Urinary bladder (tissue), 3 donors: ENCODE measurements at regions not wholly inside any gene's neighbourhood (a gene's known extent, or its start where the extent isn't known, plus 50 kb on each side); places are given as distances from the start of the nearest gene placed in this dataset.

Experiments
- DNase-seq: peaks from one replicate; pipeline ENCODE4 v3.0.0-alpha.2; 2015; ENCODE audit errors: extremely low spot score
- H3K27ac ChIP-seq: one replicate; pipeline ENCODE4 v1.5.1; 2013; ENCODE audit warnings: low read depth, mild to moderate bottlenecking, moderate library complexity
- H3K36me3 ChIP-seq: one replicate; pipeline ENCODE4 v1.6.1; 2013; ENCODE audit warnings: mild to moderate bottlenecking, moderate library complexity; ENCODE audit not compliant: insufficient read depth
- H3K4me1 ChIP-seq: one replicate; pipeline ENCODE4 v1.6.1; 2013; ENCODE audit warnings: mild to moderate bottlenecking, moderate library complexity; ENCODE audit not compliant: insufficient read depth
- H3K4me3 ChIP-seq: one replicate; pipeline ENCODE4 v1.5.1; 2013; ENCODE audit warnings: low read depth, low read length
- WGBS: extraction: QIAGEN DNeasy Blood & Tissue Kit; methylation state at CpG from one replicate; pipeline ENCODE4 v1.1.7; 2013; 5-methylcytosine and 5-hydroxymethylcytosine counted together
- donor health status: healthy with polysubstance abuse.
- donor health status: healthy.

DNA sequence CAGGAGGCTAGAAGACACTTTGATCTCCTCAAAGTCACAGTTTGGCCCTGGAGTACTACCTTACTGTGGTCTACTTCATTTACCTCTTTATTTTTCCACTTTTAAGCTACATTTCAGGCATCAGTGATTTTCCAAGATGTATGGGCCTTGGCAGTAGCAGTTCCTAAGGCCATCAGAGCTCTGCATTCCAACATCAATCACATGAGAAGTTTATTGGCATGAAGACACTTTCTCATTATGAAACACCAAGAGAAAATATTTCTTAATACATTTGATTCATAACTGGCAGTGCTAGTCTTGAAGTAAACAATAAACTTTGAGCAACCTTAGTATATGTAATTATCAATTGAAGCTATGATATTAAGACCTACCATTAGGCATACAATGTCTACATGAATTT is 178.1 kb downstream of the IL15 start:
- no peak overlapping the region for H3K4me3 ChIP-seq
- no peaks in the 10 kb centered on the region for H3K36me3 ChIP-seq
- DNase-seq: no peak
- no peak overlapping the region for H3K27ac ChIP-seq
- no peaks in the 10 kb centered on the region for H3K4me1 ChIP-seq

DNA sequence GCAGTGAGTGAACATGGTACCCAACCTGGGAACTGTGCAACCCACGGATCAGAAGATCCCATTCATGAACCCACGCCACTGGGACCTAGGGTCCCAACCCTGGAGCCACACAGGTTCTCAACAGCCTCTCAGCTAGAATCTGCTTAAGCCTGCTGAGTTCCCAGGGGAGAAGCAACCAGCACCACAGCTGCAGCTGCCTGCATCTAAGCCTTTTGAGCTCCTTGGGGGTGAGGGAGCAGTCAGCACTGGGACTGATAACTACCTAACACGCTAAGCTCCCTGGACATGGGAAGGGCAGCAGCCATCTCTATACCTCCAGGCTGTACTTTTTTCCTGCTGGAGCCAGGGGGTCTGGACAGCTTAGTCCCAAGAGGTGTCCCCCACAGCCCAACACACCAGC is 179.3 kb downstream of the IL15 start:
- Histone ChIP-seq H3K27ac (no peak overlapping the region), H3K4me1 (no peaks in the 10 kb centered on the region), H3K36me3 (no peaks in the 10 kb centered on the region), H3K4me3 (no peak overlapping the region)
- DNase-seq: no peak
- WGBS: 87% methylated on average over 3 of the region's 3 CpGs

DNA sequence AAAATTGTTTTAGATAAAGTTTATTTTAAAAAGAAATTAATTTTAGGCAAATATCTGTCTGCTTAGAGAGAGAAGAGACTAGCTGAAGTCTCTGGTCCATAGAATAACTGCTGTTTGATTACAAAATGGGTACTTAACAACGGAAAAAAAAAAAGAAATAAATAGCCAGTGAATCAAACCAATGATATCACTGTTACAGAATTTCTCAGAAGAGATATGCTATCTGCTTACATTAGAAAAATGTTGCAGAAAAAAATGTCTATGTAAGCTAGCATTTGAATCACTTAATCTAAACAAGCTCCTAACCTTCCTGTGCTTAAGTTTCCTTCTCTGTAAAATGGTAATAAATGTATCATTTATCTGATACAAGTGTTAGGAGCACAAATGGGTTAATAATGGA is 189.9 kb downstream of the IL15 start:
- WGBS: 46% methylated on average over 1 of the region's 1 CpG
- Histone ChIP-seq H3K4me3 (no peak overlapping the region), H3K4me1 (no peaks in the 10 kb centered on the region), H3K36me3 (no peaks in the 10 kb centered on the region), H3K27ac (no peak overlapping the region)
- DNase-seq: no peak

DNA sequence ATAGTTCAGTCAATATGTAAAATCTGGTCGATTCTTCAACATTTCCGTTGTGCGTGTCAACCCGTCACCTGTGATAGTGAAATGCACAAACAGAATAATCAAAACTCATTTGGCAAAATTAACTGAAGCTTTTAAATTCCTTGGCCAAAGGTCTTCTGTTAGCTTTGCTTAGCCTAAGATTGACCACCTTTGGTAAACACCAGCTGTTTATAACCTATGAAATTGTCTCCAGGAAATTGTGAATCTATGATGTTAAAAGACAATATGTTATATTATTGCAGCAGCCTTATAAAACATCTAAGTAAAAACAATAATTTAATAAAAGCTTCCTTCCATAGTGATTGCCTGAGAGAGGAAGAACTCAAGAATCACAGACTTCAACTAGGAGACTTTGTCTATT is 196.8 kb downstream of the IL15 start:
- 95% methylated on average over 4 of the region's 4 CpGs for WGBS
- Histone ChIP-seq H3K4me3 (no peak overlapping the region), H3K4me1 (no peaks in the 10 kb centered on the region), H3K36me3 (no peaks in the 10 kb centered on the region), H3K27ac (no peak overlapping the region)
- no peak for DNase-seq

DNA sequence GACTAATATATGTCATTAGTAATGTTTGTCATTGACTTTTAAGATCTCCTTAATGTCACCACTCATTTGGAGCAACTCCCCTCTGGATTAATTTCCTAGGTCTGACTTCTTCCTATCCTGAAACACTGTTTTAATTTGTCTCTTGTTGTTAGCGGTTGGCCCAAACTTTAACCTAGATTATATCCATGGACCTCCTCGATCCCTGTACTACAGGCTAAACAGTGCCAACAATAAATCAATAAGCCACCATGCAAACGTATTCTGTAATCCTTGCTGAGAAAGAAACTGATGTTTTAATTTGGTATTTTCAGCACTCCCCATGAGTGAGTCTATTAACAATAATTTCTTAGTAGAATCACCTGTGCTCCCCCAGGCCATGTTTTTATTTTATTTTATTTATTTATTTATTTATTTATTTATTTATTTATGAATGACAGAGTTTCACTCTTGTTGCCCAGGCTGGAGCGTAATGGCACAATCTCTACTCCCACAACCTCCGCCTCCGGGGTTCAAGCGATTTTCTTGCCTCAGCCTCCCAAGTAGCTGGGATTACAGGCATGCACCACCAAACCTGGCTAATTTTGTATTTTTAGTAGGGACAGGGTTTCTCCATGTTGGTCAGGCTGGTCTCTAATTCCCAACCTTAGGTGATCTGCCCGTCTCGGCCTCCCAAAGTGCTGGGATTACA is 204.1 kb downstream of the IL15 start:
- no peak for DNase-seq
- H3K4me3 ChIP-seq: no peak overlapping the region
- no peaks in the 10 kb centered on the region for H3K4me1 ChIP-seq
- H3K36me3 ChIP-seq: no peaks in the 10 kb centered on the region
- 92% methylated on average over 9 of the region's 9 CpGs for WGBS
- no peak overlapping the region for H3K27ac ChIP-seq

DNA sequence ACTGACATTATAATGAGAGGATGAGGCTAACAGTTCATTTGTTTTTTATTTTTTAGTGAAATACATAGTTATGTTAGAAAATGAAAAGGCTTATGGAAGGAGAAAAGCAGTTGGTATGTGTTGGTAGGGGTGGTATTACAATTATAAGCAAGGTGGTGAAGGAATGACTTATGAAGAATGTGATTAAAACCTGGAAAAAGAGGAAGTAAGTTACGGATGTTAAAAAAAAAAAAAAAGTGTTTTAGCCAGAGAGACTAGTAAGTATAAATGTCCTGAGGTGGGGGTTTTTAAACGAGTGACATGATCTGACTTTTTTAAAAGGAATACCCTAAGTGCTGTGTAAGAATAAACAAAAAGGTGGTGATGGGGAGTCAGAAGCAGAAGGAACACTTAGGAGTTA is 206.8 kb downstream of the IL15 start:
- Histone ChIP-seq H3K4me1 (no peaks in the 10 kb centered on the region), H3K27ac (no peak overlapping the region), H3K4me3 (no peak overlapping the region), H3K36me3 (no peaks in the 10 kb centered on the region)
- 61% methylated on average over 2 of the region's 2 CpGs for WGBS
- DNase-seq: no peak

DNA sequence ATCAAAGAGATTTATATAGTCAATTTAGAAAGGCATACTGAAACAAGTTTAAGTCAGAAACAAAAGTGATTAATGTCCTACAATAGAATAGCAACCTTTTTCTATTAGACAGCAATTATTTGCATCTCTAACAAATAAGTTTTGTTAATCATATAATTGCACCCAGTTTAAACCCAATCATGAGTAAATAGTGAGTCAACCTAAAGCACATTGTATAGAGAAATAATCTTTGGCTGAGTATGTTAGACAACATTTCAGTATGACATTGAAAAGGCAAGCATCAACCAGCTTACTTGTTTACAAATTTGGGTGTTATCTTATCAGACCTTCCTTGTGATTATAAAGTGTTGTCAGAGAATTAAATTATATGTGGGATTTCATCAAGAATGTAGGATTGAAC is 209.5 kb downstream of the IL15 start:
- H3K4me1 ChIP-seq: no peaks in the 10 kb centered on the region

DNA sequence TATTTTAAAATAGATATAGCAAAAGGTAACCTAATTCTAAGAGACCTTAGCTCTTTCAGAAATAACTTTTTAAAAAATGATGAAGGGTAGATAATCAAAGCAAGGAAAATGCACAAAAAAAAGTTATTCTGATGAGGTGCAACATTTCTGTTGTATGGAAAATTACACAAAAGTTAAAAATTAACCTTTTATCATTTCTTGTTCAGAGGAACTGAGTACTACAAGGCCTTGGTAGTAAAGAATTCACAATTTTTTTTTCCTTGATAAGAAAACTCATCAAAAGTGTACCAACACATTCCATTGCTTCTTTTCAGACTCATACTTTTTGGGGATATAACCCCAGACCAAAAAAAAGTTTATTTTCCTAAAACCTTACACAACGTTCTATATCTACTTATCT is 213.0 kb downstream of the IL15 start:
- Histone ChIP-seq H3K36me3 (no peaks in the 10 kb centered on the region), H3K4me3 (no peak overlapping the region), H3K27ac (no peak overlapping the region), H3K4me1 (no peaks in the 10 kb centered on the region)
- no peak for DNase-seq
- 57% methylated on average over 1 of the region's 1 CpG for WGBS

More for the DNA sequence above, 209.5 kb downstream of the IL15 start:
- Histone ChIP-seq H3K36me3 (no peaks in the 10 kb centered on the region), H3K4me3 (no peak overlapping the region), H3K27ac (no peak overlapping the region)
- no peak for DNase-seq

DNA sequence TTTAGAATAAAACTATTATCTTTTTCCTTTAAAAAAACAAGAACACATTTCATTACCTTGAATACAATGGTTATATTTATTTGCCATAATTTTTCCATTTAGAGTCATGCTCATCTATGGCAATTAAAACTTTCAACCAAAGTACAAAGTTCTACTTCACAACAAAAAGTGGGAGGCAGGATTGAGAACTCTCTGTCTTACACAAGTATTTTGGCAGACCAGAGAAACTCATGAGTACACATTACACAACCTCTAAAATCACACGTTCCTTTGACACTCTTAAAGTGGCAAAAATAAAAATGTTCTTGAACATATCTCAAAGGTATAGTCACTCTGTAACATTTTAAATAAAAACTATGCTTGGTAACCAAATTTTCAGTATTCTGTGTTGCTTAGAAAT is 213.4 kb downstream of the IL15 start:
- Histone ChIP-seq H3K36me3 (no peaks in the 10 kb centered on the region), H3K4me1 (no peaks in the 10 kb centered on the region), H3K4me3 (no peak overlapping the region), H3K27ac (no peak overlapping the region)
- DNase-seq: no peak
- WGBS: 70% methylated on average over 1 of the region's 1 CpG

DNA sequence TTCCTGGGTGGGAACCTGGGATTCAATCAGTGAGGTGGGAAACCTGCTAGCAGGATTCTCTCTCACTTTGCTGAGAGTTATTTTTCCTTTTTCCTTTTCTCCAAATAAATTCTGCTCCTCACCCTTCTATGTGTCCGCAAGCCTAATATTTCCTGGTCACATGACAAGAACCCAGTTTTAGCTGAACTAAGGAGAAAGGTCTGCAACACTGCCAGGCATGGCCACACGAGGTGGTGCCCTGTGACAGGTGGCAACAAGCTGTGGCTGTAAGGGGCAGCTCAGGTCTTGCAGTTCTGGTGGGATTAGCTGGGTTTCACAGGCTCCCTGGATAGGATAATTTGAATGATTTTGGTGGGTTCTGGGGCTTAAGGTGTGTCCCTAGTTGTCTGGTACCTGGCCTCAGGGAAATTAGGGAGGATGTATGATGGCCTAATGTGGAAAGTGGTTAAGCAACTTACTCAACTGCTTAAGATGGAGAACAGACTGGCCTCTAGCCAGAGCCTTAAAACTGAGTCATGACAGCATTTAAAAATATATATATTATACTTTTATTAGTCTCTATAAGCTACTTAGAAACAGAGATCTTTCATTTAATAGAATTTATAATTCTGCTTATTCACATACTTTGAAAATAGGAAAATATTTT is 215.0 kb downstream of the IL15 start:
- H3K4me1 ChIP-seq: no peaks in the 10 kb centered on the region
- no peak for DNase-seq
- H3K36me3 ChIP-seq: no peaks in the 10 kb centered on the region
- 76% methylated on average over 2 of the region's 2 CpGs for WGBS
- no peak overlapping the region for H3K27ac ChIP-seq
- H3K4me3 ChIP-seq: no peak overlapping the region

DNA sequence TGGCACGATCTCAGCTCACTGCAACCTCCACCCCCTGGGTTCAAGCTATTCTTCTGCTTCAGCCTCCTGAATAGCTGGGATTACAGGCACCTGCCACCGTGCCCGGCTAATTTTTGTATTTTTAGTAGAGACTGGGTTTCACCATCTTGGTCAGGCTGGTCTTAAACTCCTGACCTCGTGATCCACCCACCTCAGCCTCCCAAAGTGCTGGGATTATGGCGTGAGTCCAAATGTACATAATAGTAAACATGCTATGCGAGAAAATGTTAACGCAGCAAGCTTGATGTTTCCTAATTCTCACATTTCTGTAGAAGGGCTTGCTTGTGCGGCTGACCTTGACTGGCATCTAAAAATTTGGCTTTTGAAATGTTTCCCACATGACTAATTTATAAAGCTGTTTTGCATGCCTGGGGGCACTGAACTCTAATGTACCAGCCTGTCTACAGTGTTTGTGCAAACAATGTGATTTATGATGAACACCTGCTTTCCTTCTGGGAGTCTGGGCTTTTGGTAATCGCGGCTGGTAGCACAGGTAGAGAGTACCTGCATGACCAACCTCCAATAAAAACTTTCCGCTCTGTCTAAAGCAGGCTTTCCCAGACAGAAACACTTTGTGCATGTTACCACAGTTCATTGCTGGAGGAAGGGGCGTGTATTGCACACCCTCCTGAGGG is 216.8 kb downstream of the IL15 start:
- WGBS: 84% methylated on average over 12 of the region's 12 CpGs
- H3K4me1 ChIP-seq: no peaks in the 10 kb centered on the region
- peak; percentile 7 for DNase-seq
- no peak overlapping the region for H3K4me3 ChIP-seq
- no peaks in the 10 kb centered on the region for H3K36me3 ChIP-seq
- no peak overlapping the region for H3K27ac ChIP-seq

DNA sequence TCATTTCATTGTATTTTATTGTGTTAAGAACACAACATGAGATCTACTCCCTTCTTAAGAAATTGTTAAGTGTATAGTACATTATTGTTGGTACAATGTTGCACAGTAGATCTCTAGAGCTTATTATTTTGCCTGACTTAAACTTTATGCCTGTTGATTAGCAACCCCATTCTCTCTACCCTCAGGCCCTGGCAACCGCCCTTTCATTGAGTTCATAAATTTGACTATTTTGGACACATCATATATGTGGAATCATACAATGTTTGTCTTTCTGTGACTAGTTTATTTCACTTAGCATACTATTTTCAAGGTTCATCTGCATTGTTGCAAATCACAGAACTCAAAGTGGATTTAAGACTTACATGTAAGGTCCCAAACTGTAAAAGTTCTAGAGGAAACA is 222.1 kb downstream of the IL15 start:
- DNase-seq: no peak
- H3K4me1 ChIP-seq: no peaks in the 10 kb centered on the region
- H3K27ac ChIP-seq: no peak overlapping the region
- no peaks in the 10 kb centered on the region for H3K36me3 ChIP-seq
- no peak overlapping the region for H3K4me3 ChIP-seq
- WGBS: 96% methylated on average over 1 of the region's 1 CpG

DNA sequence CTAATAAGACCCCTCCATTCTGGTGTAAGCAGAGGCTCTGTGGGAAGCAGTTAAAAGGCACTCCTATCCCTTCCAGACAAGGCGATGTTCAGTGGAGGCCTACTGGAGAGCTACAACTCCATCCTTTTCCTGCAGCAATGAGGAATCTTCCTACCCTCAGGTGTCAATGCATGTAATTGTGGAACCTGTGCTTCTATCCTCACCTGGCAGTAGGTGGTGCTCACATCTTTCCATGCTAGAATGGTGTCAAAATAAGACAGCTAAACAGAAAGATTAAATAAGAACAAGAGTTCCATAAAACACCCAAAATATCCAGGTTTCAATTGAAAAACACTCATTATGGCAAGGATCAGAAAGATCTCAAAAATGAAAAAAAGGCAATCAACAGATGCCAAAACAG is 224.6 kb downstream of the IL15 start:
- H3K36me3 ChIP-seq: no peaks in the 10 kb centered on the region
- 98% methylated on average over 1 of the region's 1 CpG for WGBS
- no peak overlapping the region for H3K4me3 ChIP-seq
- no peak for DNase-seq
- H3K4me1 ChIP-seq: no peaks in the 10 kb centered on the region
- no peak overlapping the region for H3K27ac ChIP-seq

DNA sequence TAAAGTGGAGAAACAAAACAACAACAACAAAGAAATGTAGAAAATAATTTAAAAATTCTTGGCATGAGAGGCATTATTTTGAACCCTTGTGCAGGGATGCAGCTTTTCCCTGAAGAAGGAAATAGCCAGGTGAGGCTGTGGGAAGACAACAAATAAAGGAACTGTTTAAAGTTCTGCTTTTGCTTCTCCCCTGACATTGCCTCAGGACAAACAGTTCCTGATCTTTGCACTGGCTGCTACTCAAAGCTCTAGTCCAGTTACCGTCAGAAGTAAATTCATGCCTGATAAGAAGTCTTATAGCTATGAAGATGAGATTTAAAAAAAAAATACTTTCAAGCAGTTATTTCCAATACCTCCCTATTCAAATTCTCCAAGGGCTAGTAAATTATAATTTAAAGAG is 233.8 kb downstream of the IL15 start:
- WGBS: 25% methylated on average over 1 of the region's 1 CpG
- H3K27ac ChIP-seq: no peak overlapping the region
- H3K4me3 ChIP-seq: no peak overlapping the region
- no peak for DNase-seq
- H3K36me3 ChIP-seq: no peaks in the 10 kb centered on the region
- H3K4me1 ChIP-seq: no peaks in the 10 kb centered on the region
